Keratinocyte (primary cell): ENCODE measurements at regions not wholly inside any gene's neighbourhood (a gene's known extent, or its start where the extent isn't known, plus 50 kb on each side); places are given as distances from the start of the nearest gene placed in this dataset.

Source experiments
- DNase-seq: peaks from one replicate; pipeline ENCODE4 v3.0.0-alpha.2; 2011; ENCODE audit warnings: low read depth, missing footprints, low spot score
- FAIRE-seq: peaks from 2 replicates; lab custom pipeline; 2011; peaks lifted over from hg19 to GRCh38; lab: Jason Lieb, UNC
- H2AFZ ChIP-seq: 2 replicates; pipeline ENCODE4 v1.6.0; 2012; ENCODE audit warnings: low read length, control low read depth, inconsistent platforms; ENCODE audit not compliant: control insufficient read depth
- H3K27ac ChIP-seq: 2 replicates; pipeline ENCODE4 v1.5.1; 2011; ENCODE audit warnings: low read length; ENCODE audit not compliant: control insufficient read depth, insufficient read depth
- H3K27me3 ChIP-seq: 3 replicates; pipeline ENCODE4 v1.6.0; 2011; ENCODE audit warnings: low read length; ENCODE audit not compliant: control insufficient read depth, insufficient read depth; ENCODE audit errors: extremely low read depth
- H3K36me3 ChIP-seq, 2 experiments: 2 replicates in 1 of 2; 3 replicates in 1 of 2; pipeline ENCODE4 v1.5.1; 2011; ENCODE audit warnings: low read length in 2 of 2, mild to moderate bottlenecking in 1 of 2; ENCODE audit not compliant: control insufficient read depth in 2 of 2, insufficient read depth in 2 of 2; ENCODE audit errors: extremely low read depth in 1 of 2
- H3K4me1 ChIP-seq: 3 replicates; pipeline ENCODE4 v1.5.1; 2011; ENCODE audit warnings: low read length; ENCODE audit not compliant: control insufficient read depth, insufficient read depth; ENCODE audit errors: extremely low read depth
- H3K4me2 ChIP-seq: 3 replicates; pipeline ENCODE4 v1.6.0; 2011; ENCODE audit warnings: low read depth, low read length; ENCODE audit not compliant: control insufficient read depth, insufficient read depth; ENCODE audit errors: extremely low read depth
- H3K4me3 ChIP-seq, 3 experiments: fragments of 200-600 bp in 1 of 3; sonication (generic) in 1 of 3; 2 replicates in 2 of 3; 3 replicates in 1 of 3; pipeline ENCODE4 v1.5.1; 2011 to 2016; ENCODE audit warnings: low read length in 3 of 3, mild to moderate bottlenecking in 3 of 3, control low read depth in 2 of 3, inconsistent platforms in 1 of 3, low read depth in 1 of 3, mixed read lengths in 1 of 3, mixed run types in 1 of 3, moderate library complexity in 1 of 3; ENCODE audit not compliant: control insufficient read depth in 2 of 3, insufficient read depth in 2 of 3; ENCODE audit errors: extremely low read depth in 1 of 3
- H3K79me2 ChIP-seq: 2 replicates; pipeline ENCODE4 v1.6.0; 2012; ENCODE audit warnings: low read length; ENCODE audit not compliant: control insufficient read depth, insufficient read depth
- H3K9ac ChIP-seq: 3 replicates; pipeline ENCODE4 v1.6.0; 2011; ENCODE audit warnings: low read length; ENCODE audit not compliant: control insufficient read depth, insufficient read depth; ENCODE audit errors: extremely low read depth
- H3K9me1 ChIP-seq: 3 replicates; pipeline ENCODE4 v1.6.0; 2011; ENCODE audit warnings: low read length; ENCODE audit not compliant: control insufficient read depth, insufficient read depth; ENCODE audit errors: extremely low read depth
- H3K9me3 ChIP-seq: 2 replicates; pipeline ENCODE4 v1.5.1; 2012; ENCODE audit warnings: low read depth, low read length; ENCODE audit not compliant: control insufficient read depth
- H4K20me1 ChIP-seq: 3 replicates; pipeline ENCODE4 v1.6.0; 2011; ENCODE audit warnings: low read length; ENCODE audit not compliant: control insufficient read depth, insufficient read depth; ENCODE audit errors: extremely low read depth
- CTCF ChIP-seq, 3 experiments: IDR thresholded peaks in 1 of 3; conservative IDR thresholded peaks in 1 of 3; optimal IDR thresholded peaks in 1 of 3; 2 replicates in 2 of 3; 3 replicates in 1 of 3; pipeline versions ENCODE3 to v1.5.1; 2011; ENCODE audit warnings: low read length in 3 of 3, mild to moderate bottlenecking in 3 of 3, moderate library complexity in 2 of 3, control low read depth in 1 of 3, inconsistent platforms in 1 of 3; ENCODE audit not compliant: insufficient read depth in 2 of 3; ENCODE audit errors: extremely low read depth in 1 of 3
- EZH2 ChIP-seq: IDR thresholded peaks from one replicate; pipeline ENCODE4 v1.6.1; 2012; ENCODE audit warnings: inconsistent platforms, mild to moderate bottlenecking, low read length, moderate library complexity
- dilution Hi-C: fragments of 300-500 bp; cut with MboI; formaldehyde crosslinking; loops from one replicate; pipeline ENCODE4 v1.7.0; 2020; ENCODE audit warnings: low sequenced_read_pairs; ENCODE audit not compliant: extremely low pct_ligation_motif_present

DNA sequence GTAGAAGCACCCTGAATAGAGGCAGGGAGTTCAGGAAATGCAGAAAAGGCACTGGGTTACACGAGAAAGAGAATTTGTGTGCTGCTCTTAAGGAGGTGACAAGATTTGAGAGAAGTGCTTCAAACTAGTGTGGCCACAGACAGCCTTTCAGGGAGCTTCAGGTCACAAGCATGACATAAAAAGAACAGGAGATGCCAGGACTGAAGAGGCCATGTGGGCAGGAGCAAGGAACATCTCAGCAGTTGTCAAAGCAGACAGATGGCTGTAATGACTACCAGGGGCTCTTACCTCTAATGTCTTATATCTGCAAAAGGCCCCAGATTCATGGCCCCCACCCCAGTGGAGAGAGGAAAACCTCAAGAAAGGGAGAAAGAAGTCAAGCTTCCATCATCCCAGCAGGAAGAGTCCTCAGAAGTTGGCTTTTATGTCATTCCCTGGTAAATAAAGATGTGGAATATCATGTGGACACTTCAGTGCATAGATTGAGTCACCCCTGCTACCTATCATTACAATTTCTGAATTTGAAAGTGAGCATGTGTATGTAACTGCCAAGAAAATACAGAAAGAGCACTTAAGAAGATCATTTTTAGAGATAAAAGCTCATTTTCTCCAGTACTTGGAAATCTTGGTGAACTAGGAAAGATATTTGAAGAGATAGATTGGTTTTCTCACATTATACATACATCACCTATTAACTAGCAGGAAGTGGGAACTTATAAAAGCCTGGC is 214.4 kb upstream of the RORB start:
- no peak for FAIRE-seq
- no peaks in the 10 kb centered on the region for H3K27me3 ChIP-seq
- no peak for DNase-seq
- H3K27ac ChIP-seq, result no peak overlapping the region
- H4K20me1 ChIP-seq, result no peaks in the 10 kb centered on the region
- dilution Hi-C loops, result no loop called here
- no peak for TF ChIP-seq EZH2
- TF ChIP-seq CTCF (optimal IDR thresholded peaks at IDR 0.05 in 1 of 3, IDR thresholded peaks at IDR 0.05 in 1 of 3, conservative IDR thresholded peaks at IDR 0.05 in 1 of 3; ENCODE audit: extremely low read depth in 1 of 3, insufficient read depth in 2 of 3, low read length in 3 of 3), result no peak
- H2AFZ ChIP-seq, result no peak overlapping the region
- H3K4me2 ChIP-seq, result no peak overlapping the region
- no peaks in the 10 kb centered on the region for H3K4me1 ChIP-seq
- H3K9ac ChIP-seq, result no peak overlapping the region
- no peaks in the 10 kb centered on the region for H3K9me3 ChIP-seq
- no peak overlapping the region for H3K4me3 ChIP-seq
- H3K79me2 ChIP-seq, result no peaks in the 10 kb centered on the region
- H3K9me1 ChIP-seq, result no peaks in the 10 kb centered on the region
- no peaks in the 10 kb centered on the region for H3K36me3 ChIP-seq

DNA sequence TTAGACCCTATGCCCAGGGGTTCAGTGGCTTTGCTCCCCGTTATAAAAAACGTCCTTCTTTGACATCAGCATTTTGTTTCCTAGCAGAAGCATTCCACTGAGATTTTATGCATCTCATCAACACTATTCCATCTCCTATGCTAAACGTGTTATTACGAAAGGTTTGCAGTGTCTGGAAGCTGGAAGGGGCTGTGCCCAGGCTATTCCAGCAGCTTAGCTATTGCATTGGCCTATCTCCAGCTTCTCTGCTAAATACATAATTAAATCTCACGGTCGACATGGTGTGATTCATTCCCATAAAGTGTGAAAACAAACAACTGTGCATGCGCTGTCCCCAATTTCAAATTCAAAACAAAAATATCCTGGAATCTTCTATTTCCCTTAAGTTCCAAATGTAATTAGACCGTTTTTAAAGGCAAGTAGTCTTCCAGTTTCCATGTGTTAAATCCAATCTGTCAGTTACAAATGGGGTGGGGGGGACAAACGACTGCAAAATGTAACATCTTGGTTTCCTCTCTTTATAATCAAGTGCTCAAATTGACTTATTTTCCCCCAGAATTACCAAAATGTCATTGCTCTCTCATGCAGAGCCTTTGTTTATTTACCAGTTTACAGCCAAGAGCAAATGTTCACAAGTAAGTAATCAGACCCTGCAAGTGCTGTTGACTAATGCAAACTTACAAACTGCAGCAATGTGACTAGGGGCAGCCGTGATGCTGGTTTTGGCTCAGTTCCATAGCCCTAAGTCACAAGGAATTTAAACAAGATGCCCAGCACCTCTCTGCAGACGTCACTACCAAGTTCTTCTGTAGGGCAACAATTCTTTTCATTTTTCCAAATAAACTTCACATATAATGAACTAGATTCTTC is 212.3 kb upstream of the RORB start:
- dilution Hi-C loops, result no loop called here
- no peak for DNase-seq

More for the DNA sequence above, 212.3 kb upstream of the RORB start:
- no peak for FAIRE-seq
- Histone ChIP-seq H3K4me3 (no peak overlapping the region), H3K9me3 (no peaks in the 10 kb centered on the region), H3K27ac (no peak overlapping the region), H3K4me1 (no peaks in the 10 kb centered on the region), H2AFZ (no peak overlapping the region), H3K9me1 (no peaks in the 10 kb centered on the region), H3K4me2 (no peak overlapping the region), H3K27me3 (no peaks in the 10 kb centered on the region), H3K79me2 (no peaks in the 10 kb centered on the region), H3K36me3 (no peaks in the 10 kb centered on the region), H3K9ac (no peak overlapping the region), H4K20me1 (no peaks in the 10 kb centered on the region)
- TF ChIP-seq EZH2, result no peak
- no peak for TF ChIP-seq CTCF (optimal IDR thresholded peaks at IDR 0.05 in 1 of 3, IDR thresholded peaks at IDR 0.05 in 1 of 3, conservative IDR thresholded peaks at IDR 0.05 in 1 of 3; ENCODE audit: extremely low read depth in 1 of 3, insufficient read depth in 2 of 3, low read length in 3 of 3)
